Stimulated activated CD8-positive, alpha-beta memory T cell treated with anti-CD3 and anti-CD28 coated beads, Interleukin-4, amount 100 ng/mL, for 48 hours (primary cell): ENCODE measurements at regions not wholly inside any gene's neighbourhood (a gene's known extent, or its start where the extent isn't known, plus 50 kb on each side); places are given as distances from the start of the nearest gene placed in this dataset.

Experiments used
- DNase-seq: peaks from one replicate; pipeline ENCODE4 v3.0.0-alpha.2; 2020

DNA sequence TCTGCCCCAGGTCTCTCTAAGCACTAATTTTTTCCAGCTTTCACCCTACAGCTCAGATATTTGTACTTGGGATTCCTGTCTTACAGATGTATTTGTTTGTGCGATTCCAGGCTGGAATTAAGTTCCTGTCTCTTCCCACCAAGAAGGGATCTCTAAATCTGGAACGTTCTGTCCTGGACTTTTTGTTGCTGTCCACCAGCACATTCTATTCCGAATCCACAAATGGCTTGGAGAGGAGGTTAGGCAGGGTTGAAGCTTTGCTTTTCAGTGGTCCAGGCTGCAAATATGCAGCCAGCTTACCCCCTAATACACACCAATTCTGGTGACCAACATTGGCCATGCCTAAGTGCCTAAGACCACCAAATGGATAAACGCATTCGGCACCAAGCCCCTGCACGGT, 315.0 kb downstream of the TNS1 start:
- no peak for DNase-seq

DNA sequence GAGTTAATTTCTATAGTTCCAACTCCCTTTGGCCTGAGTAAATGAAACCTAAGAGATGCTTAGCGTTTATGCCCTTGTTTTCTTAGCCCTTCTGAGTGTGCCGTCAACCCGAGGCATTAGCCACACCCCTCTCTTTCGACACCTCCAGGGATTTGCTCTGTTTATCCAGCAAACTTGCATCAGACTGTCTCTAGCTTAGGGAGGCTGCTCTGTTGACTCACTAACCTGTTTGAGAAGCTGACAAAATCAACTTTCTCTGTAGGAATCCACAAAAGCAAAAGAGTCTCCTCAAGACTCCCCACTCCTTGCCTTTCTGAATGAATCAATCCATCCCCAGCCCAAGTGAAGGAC, 317.6 kb downstream of the TNS1 start:
- DNase-seq, result no peak

DNA sequence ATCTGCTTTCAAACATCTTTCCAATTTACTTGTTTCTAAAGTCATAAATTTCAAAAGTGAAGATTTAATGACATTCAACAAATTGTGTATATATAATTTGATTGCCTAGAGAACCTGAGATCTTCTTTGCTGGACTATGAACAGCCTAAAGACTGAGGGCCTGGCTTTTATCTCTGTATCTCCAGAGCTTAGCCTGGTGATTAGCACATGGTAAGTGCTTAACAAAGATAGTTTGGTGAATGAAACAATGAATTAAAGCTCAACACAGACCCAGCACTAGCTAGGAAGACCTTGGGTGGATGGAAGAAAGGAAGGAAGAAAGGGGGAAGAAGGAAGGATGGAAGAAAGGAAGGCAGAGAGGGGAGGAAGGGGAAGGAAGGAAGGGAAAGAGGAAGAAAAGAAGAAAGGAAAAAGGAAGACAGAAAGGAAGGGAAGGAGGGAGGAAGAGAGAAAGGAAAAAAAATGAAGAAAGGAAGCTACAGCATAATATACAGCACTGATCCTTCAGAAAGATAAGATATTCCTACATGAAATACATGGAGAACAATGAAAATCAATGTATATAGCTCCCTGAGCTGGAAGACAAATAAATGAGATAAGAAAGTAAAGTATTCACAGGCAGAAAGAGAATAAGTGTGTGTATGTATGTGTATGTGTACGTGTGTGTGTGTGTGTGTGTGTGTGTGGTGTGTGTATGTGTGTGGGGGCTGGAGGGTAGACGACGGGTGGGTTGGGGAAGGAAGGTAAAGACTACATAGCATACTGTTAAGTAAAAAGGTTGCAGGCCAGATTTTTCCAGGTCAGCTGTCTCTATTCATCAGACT, 318.2 kb downstream of the TNS1 start:
- DNase-seq, result no peak

DNA sequence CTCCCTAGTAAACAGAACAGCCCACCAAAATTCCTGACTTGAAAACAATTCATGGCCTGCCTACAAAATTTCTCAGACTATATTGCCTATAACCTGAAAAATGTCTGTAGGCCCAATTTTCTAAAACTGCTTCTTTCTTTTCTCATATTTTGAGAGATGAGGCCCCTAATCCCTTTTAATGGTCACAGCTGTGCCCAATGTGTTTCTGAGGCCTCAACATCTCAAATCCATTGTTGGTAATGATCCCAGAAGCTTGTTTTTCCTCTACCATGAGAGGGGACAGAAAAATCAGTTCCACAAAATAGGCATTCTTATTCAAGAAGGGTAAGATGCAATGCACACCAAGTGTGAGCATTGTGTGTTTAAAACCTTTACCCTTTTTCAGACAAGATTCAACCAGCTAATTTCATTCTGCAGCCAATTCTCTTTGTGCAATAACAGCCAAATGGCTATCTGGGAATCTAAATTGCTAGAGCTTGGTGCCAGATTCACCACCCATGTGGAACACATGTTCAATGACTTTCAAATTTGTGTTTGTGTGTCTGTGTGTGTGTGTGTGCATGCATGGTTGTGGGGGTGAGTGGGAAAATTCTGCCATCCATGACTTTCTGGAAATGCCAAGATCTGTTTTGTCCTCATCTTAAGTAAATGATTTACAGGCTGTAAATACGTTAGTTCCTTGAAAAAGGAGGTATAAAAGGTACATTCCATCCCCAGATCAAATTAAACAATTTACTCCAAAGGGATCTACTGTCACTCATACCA, 319.5 kb downstream of the TNS1 start:
- no peak for DNase-seq

DNA sequence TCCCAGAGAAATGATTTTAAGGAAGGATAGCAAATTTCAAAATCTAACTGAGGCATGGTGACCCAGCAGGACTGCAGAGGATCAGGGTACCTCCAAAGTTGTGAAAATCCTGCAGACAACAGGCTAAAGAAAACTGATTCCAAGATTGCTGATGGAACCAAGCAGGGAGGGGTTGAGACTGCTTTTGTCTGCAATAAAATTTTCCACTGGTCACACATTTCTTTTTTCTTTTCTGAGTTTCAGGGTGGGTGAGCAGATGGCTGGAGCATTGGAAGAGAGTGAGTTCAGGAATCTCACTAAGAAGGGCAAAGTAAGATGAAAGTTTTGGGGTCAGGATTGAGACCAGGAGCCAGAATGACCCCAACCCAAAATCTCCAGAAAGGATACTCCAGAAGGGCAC, 321.0 kb downstream of the TNS1 start:
- no peak for DNase-seq

DNA sequence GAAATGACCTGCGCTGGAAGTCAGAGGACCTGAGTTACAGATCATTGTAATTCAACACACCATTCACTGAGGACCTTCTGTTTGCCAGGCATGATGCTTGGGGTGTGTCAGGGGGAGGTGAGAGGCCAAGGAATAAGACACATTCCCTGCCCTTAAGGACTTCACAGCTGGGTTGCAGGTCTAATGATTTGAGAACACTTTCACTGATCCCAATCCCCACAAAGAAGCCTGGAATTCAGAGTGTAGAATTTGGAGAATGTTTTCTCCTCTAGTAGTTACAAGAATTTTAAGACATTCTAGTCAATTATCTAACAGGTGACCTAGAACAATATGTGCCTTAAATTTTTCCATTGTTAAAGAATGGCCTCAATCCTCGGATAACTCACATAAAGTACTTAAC, 322.4 kb downstream of the TNS1 start:
- no peak for DNase-seq

DNA sequence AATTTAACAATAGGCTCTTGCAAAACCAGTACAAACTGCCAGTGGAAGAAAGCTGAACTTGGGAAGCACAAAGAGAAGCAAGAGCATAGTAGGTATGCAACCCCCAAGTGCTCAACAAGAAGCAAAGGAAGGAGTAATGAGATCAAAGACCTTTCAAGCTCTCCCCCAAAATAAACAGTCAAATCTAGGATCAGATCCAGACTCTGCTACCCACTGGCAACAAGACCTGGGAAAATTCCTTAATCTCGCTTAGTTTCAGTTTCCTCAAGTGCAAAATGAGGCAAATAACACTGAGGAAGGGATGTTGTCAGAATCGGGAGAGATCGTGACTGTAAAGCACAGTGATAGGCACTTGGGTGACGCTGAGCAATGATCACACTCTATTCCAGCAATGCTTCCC, 329.2 kb downstream of the TNS1 start:
- no peak for DNase-seq

DNA sequence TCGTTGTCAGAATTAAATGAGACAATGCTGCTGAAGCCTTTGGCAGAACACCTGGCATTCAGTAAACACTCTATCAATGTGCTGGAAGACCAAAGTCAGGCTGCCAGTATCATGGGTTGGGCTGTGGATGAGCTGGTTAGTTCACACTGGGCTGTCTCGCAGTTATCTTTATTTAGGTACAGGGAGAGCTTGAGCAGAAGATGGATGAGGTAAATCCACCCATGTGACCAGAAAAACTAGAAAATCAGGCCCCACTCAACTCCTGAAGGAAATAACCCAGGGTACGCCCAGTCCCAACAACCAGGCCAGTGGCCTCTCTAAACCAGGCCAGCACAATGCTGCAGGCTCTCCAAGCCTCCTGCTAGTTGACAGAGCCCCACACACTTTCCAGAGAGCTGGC, 330.3 kb downstream of the TNS1 start:
- no peak for DNase-seq

DNA sequence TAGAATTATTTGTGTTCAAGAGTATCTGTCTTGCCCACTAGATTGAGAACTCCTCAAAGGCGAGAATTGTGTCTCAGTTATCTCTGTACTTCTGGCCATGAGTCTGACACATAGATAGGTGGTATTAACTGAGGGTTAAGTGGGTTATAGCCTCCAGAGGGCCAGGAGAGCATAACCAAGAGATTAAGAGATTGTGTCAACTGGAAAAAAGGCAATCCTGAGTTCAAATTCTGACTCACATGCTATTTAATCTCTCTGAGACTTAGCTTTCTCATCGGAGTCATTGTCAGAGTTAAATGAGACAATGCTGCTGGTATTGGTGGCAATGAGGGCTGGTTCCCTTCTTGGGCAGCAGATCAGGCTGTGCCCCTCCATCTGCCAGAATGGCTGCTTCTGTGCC, 330.9 kb downstream of the TNS1 start:
- DNase-seq, result no peak

DNA sequence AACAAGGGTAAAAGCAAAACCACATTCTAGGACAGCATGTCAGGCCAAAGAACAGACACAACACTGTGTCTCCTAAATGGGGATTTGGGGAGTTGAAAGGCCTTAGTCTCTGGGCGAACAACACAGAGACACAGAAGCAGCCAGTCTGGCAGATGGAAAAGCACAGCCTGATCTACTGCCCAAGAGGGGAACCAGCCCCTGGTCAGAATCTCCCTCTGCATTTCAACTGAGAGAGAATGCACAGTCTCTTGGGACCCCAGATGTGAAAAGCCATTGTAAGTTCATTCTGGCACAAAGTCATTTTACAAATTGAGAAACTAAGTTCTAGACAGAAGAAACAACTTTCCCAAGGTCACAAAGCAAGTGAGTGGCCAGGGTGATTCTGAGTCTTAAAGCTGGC, 331.7 kb downstream of the TNS1 start:
- DNase-seq, result no peak

DNA sequence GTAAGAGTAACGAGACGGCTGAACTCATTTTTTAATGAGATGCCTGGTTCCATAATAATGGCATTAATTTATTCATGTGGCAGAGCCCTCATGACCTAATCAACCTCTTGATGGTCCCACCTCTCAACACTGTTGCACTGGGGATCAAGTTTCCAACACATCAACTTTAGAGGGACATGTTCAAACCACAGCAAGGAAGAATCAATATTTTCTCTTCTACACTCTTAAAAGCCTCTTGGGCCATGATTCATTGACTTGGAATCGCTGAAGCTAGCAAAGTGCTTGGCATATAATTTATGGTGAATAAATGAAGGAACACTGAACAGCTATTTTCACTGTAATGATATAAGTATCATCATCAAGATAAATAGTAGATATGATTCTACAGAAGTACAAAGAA, 333.0 kb downstream of the TNS1 start:
- no peak for DNase-seq

DNA sequence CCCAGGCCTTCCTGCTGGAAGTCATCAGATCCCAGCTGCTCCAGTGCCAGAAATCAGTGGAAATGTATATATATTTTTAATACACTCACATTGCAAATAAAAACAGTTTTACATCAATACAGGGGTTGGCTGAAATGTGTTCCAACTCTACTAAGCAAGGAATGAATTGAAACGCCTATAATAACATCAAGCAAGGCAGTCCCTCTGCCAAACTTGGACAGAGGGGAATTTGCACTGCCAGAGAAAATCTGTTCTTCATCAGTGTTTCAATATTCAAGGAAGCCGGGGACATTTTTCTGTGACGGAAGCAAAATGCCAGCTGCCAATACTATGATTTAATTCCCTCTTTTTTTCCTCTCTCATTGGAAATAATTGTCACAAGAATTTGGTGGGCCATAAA, 335.3 kb downstream of the TNS1 start:
- DNase-seq, result no peak

DNA sequence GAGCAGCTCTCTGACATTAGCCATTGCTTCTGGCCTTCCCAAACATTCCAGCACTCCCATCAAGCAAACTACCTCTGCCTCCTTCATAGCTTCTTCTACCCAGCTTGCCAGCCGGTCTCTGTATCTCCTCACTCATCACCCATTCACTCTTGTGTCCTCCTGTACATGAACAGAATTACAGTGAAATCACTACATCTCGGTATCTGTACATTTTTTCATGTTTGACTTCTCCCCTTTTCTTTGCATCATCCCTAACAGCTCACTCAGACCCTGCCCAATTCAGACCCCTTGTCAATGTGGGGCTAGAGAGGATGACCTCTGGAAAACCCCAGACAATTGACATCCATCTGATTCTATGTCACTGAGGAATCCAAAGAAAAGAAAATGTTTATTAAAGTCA, 335.8 kb downstream of the TNS1 start:
- no peak for DNase-seq

DNA sequence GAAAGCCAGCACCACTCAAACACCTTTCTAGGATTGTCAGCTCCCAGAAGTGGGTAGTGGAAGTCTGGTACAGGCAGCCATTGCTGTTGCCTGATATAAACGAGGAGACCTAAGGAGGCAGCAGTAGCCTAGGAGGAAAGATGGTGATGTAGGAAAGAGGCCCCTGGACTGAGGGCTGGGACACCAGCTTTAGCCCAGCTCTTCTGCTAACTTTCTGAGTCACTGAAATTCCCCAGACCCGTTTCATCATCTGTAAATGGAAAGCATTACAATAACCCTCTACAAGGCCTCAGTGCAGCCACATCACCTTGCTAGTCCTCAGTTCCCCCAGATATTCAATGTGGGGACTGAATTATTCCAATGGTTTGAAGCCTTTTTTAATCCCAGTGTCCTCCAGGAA, 336.5 kb downstream of the TNS1 start:
- DNase-seq, result no peak

DNA sequence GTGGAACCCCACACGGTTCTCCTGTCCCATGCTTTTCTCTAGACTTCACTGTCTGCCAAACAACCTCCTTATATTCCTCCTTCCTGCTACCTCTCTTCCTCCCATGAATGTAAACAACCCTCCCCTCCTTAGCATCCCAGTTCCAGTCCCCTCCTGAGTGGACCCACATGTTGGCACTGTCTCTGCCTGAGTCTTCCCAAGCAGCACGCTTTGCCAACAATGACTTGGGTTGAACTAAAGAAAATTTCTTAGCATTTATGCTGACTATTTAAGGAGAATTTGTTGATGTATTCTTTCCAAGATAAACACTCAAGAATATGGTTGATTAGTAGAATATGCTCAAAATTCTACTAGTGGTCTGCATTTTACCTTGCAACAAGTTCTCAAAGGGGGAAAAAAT, 338.0 kb downstream of the TNS1 start:
- no peak for DNase-seq

DNA sequence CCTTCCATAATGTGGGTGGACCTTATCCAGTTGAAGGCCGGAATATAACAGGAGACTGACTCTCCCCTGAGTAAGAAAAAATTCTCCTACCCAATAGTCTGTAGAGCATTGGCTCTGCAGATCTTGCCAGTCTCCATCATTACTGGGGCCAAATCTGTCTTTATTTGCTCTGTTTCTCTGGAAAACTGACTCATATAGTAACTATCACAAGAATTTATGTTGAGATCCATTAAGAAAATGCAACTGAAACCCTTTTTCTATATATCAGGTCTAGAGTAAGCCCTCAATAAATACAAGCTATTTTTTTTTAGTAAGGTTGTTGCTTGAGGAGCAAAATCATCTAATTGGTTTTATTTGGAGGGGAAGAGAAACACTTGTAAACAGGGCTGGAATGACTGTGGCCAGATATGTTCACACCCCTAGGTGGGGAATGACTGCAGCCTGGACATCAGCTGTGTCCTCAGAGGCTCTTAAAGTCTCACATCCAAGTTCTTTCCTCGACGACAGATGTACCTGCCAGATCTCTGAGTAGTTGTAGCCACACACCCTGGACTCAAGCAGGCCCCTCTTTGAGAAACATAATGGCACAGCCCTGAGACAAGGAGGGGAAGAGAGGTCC, 339.7 kb downstream of the TNS1 start:
- no peak for DNase-seq

DNA sequence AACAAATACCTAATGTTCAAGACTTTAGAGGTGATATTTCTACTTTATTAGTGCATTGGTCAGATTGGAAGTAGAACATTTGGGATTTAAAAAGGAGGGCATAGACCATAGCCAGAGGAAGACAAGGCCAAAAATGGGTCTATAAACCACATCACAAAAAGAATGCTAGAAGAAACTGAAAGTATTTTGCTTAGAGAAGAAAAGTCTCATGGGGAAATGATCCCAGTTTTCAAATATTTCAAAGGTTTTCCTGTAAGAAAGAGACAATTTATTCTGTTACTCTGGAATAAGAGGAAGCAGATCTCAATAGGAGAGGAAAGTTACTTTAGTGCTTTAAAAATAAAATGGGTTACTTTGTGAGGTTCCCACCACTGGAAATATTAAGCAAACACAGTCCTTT, 341.4 kb downstream of the TNS1 start:
- no peak for DNase-seq

DNA sequence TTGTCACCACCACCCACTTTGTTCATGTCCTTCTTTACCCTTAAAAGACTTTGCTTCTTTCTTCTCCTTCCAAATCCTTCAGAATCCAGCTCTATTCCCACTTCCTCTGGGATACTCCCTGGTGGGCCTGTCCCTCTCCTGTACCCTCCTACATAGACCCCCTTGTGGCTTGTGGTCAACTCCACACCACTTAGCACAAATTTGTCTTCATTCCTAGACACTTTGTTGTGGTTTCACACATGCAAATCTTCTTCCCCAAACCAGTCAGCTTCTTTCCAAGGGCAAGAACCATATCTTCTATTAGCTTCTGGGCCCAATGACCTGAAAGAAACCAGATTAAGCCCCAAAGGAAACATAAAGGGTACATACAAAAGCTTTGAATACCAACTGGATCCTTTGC, 342.4 kb downstream of the TNS1 start:
- no peak for DNase-seq

DNA sequence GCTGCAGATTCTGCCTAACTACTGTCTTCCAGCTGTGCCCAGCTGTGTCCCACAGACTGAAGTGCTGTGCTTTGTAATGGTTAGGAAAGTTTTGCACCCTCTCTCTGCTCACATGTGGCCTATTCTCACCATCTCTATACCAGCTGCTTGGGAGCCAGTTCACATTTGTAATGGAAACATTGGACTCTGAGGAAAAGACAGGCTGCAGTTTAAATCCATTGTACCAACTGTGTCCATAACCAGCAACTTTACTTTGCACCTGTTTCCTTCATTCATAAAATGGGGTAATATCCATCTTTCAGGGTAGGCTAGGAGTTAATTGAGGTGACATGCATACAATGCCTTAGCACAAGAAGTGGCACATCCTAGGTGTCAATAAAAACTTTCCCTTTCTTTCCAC, 344.0 kb downstream of the TNS1 start:
- no peak for DNase-seq

DNA sequence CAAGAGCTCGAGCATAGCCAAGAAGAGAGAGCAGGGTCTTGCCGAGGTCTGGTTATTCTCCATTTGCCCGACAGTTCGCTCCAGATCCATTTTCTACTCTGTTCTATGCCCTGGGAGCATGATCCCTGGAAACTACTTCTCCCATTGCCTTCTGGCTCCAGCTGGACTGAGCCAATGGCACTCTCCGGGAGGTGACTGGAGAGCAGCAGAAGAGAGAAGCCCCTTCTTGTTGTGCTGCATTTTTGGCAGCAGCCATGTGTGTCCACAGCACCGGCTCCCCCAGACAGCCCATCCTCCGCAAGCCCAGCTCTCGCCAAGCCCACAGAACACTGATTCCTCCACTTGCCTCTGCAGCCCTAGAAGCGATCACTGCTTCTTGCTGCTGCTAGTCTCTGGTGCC, 345.5 kb downstream of the TNS1 start:
- DNase-seq, result no peak

DNA sequence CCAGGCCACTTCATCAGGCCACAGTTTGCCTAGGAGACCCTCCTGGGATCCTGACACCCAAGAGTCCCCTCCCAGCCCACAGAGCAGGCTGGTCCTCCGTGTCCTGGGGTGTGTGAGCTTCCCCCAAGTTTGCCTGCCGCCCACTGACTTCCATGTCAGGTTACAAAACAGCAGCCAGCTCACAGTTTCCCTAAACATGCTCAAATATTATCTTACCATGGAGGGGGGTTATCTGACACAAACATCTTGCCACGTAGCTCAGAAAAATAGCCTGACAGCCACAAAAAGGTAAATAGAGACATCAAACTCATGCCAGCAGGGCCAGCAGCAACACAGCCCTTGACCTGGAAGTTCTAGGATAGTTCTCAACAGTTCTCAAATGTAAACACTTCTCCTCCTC, 346.5 kb downstream of the TNS1 start:
- no peak for DNase-seq

DNA sequence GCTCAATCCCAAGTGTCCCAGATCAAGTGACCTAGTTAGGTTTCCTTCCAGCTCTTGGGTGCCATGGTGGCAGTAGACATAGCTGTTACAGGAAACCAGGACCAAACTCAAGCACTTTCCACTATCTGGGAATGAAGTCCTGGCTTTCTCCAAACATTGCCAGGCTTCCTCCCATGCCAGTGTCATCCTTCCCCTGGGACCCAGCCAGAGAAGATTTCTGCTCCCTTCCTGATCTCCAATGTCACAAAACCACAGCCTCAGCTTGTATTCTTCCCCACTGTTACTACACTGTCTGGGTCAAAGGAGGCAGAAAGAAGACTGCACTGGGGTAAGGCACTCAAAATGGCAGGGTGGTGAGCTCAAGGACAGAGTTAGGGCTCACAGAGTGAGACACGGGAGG, 347.1 kb downstream of the TNS1 start:
- DNase-seq, result no peak

DNA sequence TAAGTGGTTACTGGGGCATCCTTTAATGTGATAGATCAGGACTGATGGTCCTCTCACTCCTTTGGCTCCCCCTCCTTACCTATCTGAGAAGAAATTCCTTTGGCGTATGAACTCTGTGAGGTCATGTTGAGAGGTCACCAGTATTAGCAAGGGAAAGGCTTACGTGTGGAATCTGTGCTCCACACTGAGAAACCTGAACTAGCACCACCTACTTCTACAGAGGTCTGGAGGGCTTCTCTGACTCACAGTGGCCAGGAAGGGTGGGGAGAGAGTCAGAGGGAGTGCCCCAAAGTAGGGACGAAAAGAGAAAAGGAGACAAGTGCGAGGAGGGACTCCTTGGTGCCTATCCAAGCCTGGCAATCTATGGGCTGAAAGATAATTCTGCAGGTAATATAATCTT, 348.6 kb downstream of the TNS1 start:
- no peak for DNase-seq
